CD14-positive monocyte (primary cell): ENCODE measurements at regions not wholly inside any gene's neighbourhood (a gene's known extent, or its start where the extent isn't known, plus 50 kb on each side); places are given as distances from the start of the nearest gene placed in this dataset.

Source experiments
- DNase-seq, 3 donors: peaks; one replicate each; pipeline ENCODE4 v3.0.0-alpha.2; 2011 to 2022
- H2AFZ ChIP-seq: 2 replicates; pipeline ENCODE4 v1.6.0; 2012; ENCODE audit warnings: mild to moderate bottlenecking, low read depth, low read length, inconsistent platforms; ENCODE audit not compliant: insufficient read depth, poor library complexity, severe bottlenecking
- H3K27ac ChIP-seq, 2 donors: 1 replicate in 1 of 2; 2 replicates in 1 of 2; pipeline ENCODE4 v1.5.1; 2012 to 2013; ENCODE audit warnings: low read length in 2 of 2, control low read depth in 1 of 2, inconsistent platforms in 1 of 2, low read depth in 1 of 2, mild to moderate bottlenecking in 1 of 2
- H3K27me3 ChIP-seq, 2 donors: one replicate each; pipeline versions ENCODE4 v1.6.0 to v1.6.1; 2011 to 2013; ENCODE audit warnings: low read length in 2 of 2; ENCODE audit not compliant: control insufficient read depth in 2 of 2, insufficient read depth in 2 of 2
- H3K36me3 ChIP-seq, 2 donors: replicated peaks in 1 of 2; 1 replicate in 1 of 2; 2 replicates in 1 of 2; pipeline versions ENCODE4 v1.5.1 to v1.6.1; 2012 to 2013; ENCODE audit warnings: low read length in 2 of 2, control low read depth in 1 of 2, inconsistent platforms in 1 of 2, mild to moderate bottlenecking in 1 of 2; ENCODE audit not compliant: insufficient read depth in 2 of 2, control insufficient read depth in 1 of 2
- H3K4me1 ChIP-seq, 2 donors: 1 replicate in 1 of 2; 2 replicates in 1 of 2; pipeline versions ENCODE4 v1.5.1 to v1.6.1; 2012 to 2013; ENCODE audit warnings: low read length in 2 of 2, control low read depth in 1 of 2, inconsistent platforms in 1 of 2, mild to moderate bottlenecking in 1 of 2, moderate library complexity in 1 of 2; ENCODE audit not compliant: insufficient read depth in 2 of 2, control insufficient read depth in 1 of 2
- H3K4me2 ChIP-seq: replicated peaks from 2 replicates; pipeline ENCODE3; 2012; ENCODE audit warnings: low read length, moderate library complexity, mild to moderate bottlenecking; ENCODE audit not compliant: poor library complexity, severe bottlenecking; ENCODE audit errors: extremely low read depth
- H3K4me3 ChIP-seq, 3 experiments: fragments of 200-600 bp in 1 of 3; sonication (generic) in 1 of 3; replicated peaks in 1 of 3; 1 replicate in 2 of 3; 2 replicates in 1 of 3; pipeline ENCODE4 v1.5.1; 2011 to 2013; ENCODE audit warnings: low read length in 3 of 3, mild to moderate bottlenecking in 3 of 3, control low read depth in 2 of 3, low read depth in 2 of 3, inconsistent platforms in 1 of 3, moderate library complexity in 1 of 3
- H3K79me2 ChIP-seq: 2 replicates; pipeline ENCODE4 v1.6.0; 2012; ENCODE audit warnings: mild to moderate bottlenecking, control low read depth, inconsistent platforms, low read length, moderate library complexity; ENCODE audit not compliant: insufficient read depth
- H3K9ac ChIP-seq: 2 replicates; pipeline ENCODE4 v1.6.0; 2017; ENCODE audit warnings: low read length, mild to moderate bottlenecking; ENCODE audit not compliant: insufficient read depth, poor library complexity, severe bottlenecking
- H3K9me3 ChIP-seq, 2 donors: replicated peaks in 1 of 2; 1 replicate in 1 of 2; 2 replicates in 1 of 2; pipeline versions ENCODE4 v1.5.1 to v1.6.1; 2012 to 2013; ENCODE audit warnings: low read length in 2 of 2, control low read depth in 1 of 2; ENCODE audit not compliant: control insufficient read depth in 1 of 2, insufficient read depth in 1 of 2
- H4K20me1 ChIP-seq: 2 replicates; pipeline ENCODE4 v1.6.0; 2012; ENCODE audit warnings: mild to moderate bottlenecking, low read length, control low read depth, moderate library complexity; ENCODE audit not compliant: insufficient read depth
- H3K27ac Mint-ChIP-seq, 7 donors: one replicate each; pipeline ENCODE4 v1.8.0; 2020; ENCODE audit warnings: mild to moderate bottlenecking in 7 of 7, mixed read lengths in 7 of 7, moderate library complexity in 6 of 7, inconsistent platforms in 2 of 7
- H3K27me3 Mint-ChIP-seq, 3 donors: one replicate each; pipeline ENCODE4 v1.8.0; 2021 to 2022; ENCODE audit warnings: low read depth in 3 of 3, mild to moderate bottlenecking in 3 of 3, mixed read lengths in 3 of 3, moderate library complexity in 3 of 3, inconsistent platforms in 1 of 3
- H3K36me3 Mint-ChIP-seq, 2 donors: one replicate each; pipeline ENCODE4 v1.8.0; 2020; ENCODE audit warnings: mixed read lengths in 2 of 2, inconsistent platforms in 1 of 2, mild to moderate bottlenecking in 1 of 2
- H3K4me1 Mint-ChIP-seq: one replicate; pipeline ENCODE4 v1.8.0; 2020; ENCODE audit warnings: mild to moderate bottlenecking, mixed read lengths
- H3K4me3 Mint-ChIP-seq, 2 donors: one replicate each; pipeline ENCODE4 v1.8.0; 2020; ENCODE audit warnings: mild to moderate bottlenecking in 2 of 2, mixed read lengths in 2 of 2, moderate library complexity in 1 of 2
- H3K9me3 Mint-ChIP-seq, 7 donors: one replicate each; pipeline ENCODE4 v1.8.0; 2020 to 2022; ENCODE audit warnings: mixed read lengths in 7 of 7, mild to moderate bottlenecking in 6 of 7, moderate library complexity in 6 of 7, inconsistent platforms in 2 of 7
- CTCF ChIP-seq: fragments of 200-600 bp; IDR thresholded peaks from one replicate; pipeline ENCODE4 v1.8.0; 2022; ENCODE audit warnings: antibody characterized with exemption, mild to moderate bottlenecking
- WGBS: methylation state at CpG from one replicate; pipeline ENCODE4 v1.1.5; 2013; ENCODE audit warnings: missing lambda C conversion rate; ENCODE audit not compliant: insufficient coverage; 5-methylcytosine and 5-hydroxymethylcytosine counted together
- intact Hi-C, 2 donors: fragments of 100-400 bp; cut with micrococcal nuclease; formaldehyde crosslinking; loops; one replicate each; pipeline versions ENCODE4 v1.15.0 to v1.15.1; 2023

- Mint-ChIP-seq H3K9me3 (peaks cover 0 to 7% (median 0%) of the 10 kb centered on the region in 7 donors), H3K36me3 (peaks cover 47 to 60% of the 10 kb centered on the region in 2 donors), H3K27me3 (no peaks in the 10 kb centered on the region), H3K4me1 (peaks cover 23% of the 10 kb centered on the region), H3K27ac (peak overlapping the region in 5 of 7 donors; percentile 25 to 67 (median 50)), H3K4me3 (no peak overlapping the region)
- no peak overlapping the region for H3K9ac ChIP-seq
- peaks cover 89% of the 10 kb centered on the region for H4K20me1 ChIP-seq
- no peak for TF ChIP-seq CTCF
- no peaks in the 10 kb centered on the region for H3K27me3 ChIP-seq
- peak overlapping the region in 1 of 2 donors; percentile 65 for H3K27ac ChIP-seq
- no peak overlapping the region for H3K4me2 ChIP-seq
- intact Hi-C loops = no loop called here
- peaks cover 14 to 18% of the 10 kb centered on the region in 2 donors for H3K4me1 ChIP-seq
- peaks cover 7% of the 10 kb centered on the region for H3K79me2 ChIP-seq
- no peaks in the 10 kb centered on the region for H3K9me3 ChIP-seq
- H2AFZ ChIP-seq = no peak overlapping the region
- peak in 2 of 3 donors; percentile 6 to 22 for DNase-seq
- H3K4me3 ChIP-seq = no peak overlapping the region
- peaks cover 20 to 36% of the 10 kb centered on the region in 2 donors for H3K36me3 ChIP-seq
Measured at GRCh38 chr6:144723431-144723830, 438.3 kb downstream of the UTRN start.

DNA sequence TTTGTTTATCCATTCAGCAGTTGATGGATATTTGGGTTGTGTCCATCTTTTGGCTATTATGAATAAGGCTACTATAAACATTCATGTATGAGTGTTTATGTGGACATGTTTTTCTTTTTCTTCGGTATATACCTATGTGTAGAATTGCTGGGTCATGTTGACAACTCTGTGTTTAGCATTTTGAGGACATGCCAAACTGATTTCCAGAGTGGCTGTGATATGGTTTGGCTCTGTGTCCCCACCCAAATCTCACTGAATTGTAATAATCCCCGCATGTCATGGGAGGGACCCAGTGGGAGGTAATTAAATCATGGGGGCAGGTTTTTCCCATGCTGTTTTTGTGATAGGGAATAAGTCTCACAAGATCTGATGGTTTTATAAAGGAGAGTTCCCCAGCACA, 439.7 kb downstream of the UTRN start:
- H3K4me3 ChIP-seq = no peak overlapping the region
- H3K79me2 ChIP-seq = peaks cover 7% of the 10 kb centered on the region
- Mint-ChIP-seq H3K9me3 (peaks cover 0 to 5% (median 0%) of the 10 kb centered on the region in 7 donors), H3K27me3 (no peaks in the 10 kb centered on the region), H3K36me3 (peaks cover 41 to 47% of the 10 kb centered on the region in 2 donors), H3K4me3 (no peak overlapping the region), H3K4me1 (peaks cover 20% of the 10 kb centered on the region), H3K27ac (no peak overlapping the region)
- H2AFZ ChIP-seq = no peak overlapping the region
- DNase-seq = no peak
- peaks cover 90% of the 10 kb centered on the region for H4K20me1 ChIP-seq
- H3K36me3 ChIP-seq = peaks cover 19 to 31% of the 10 kb centered on the region in 2 donors
- WGBS = no CpG with 5 or more reads among the region's 2 CpGs
- no peak overlapping the region for H3K27ac ChIP-seq
- no peak overlapping the region for H3K4me2 ChIP-seq
- intact Hi-C loops = no loop called here
- H3K4me1 ChIP-seq = peaks cover 14 to 18% of the 10 kb centered on the region in 2 donors
- H3K9ac ChIP-seq = no peak overlapping the region
- no peaks in the 10 kb centered on the region for H3K9me3 ChIP-seq
- H3K27me3 ChIP-seq = no peaks in the 10 kb centered on the region
- TF ChIP-seq CTCF = no peak
